Activated T-cell treated with anti-CD3 and anti-CD28 coated beads, Interleukin-2, amount 50 U/mL, for 24 hours (primary cell): ENCODE measurements at regions not wholly inside any gene's neighbourhood (a gene's known extent, or its start where the extent isn't known, plus 50 kb on each side); places are given as distances from the start of the nearest gene placed in this dataset.
"Not testable (repeated sequence)": the region's sequence is repeated elsewhere in the genome, so short reads cannot be mapped to it uniquely, and the experiment has no call there.

Source experiments
- DNase-seq: peaks from one replicate; pipeline ENCODE4 v3.0.0-alpha.2; 2020
- H3K27ac Mint-ChIP-seq: 2 replicates; pipeline ENCODE4 v1.8.0; 2020; ENCODE audit warnings: mild to moderate bottlenecking, mixed read lengths
- H3K27me3 Mint-ChIP-seq: 2 replicates; pipeline ENCODE4 v1.8.0; 2020; ENCODE audit warnings: mixed read lengths
- H3K36me3 Mint-ChIP-seq: 2 replicates; pipeline ENCODE4 v1.8.0; 2020; ENCODE audit warnings: low read depth, mixed read lengths
- H3K4me1 Mint-ChIP-seq: 2 replicates; pipeline ENCODE4 v1.8.0; 2020; ENCODE audit warnings: low read depth, mixed read lengths
- H3K4me3 Mint-ChIP-seq: 2 replicates; pipeline ENCODE4 v1.8.0; 2020; ENCODE audit warnings: mild to moderate bottlenecking, moderate library complexity, mixed read lengths
- H3K9me3 Mint-ChIP-seq: 2 replicates; pipeline ENCODE4 v1.8.0; 2020; ENCODE audit warnings: mixed read lengths

DNA sequence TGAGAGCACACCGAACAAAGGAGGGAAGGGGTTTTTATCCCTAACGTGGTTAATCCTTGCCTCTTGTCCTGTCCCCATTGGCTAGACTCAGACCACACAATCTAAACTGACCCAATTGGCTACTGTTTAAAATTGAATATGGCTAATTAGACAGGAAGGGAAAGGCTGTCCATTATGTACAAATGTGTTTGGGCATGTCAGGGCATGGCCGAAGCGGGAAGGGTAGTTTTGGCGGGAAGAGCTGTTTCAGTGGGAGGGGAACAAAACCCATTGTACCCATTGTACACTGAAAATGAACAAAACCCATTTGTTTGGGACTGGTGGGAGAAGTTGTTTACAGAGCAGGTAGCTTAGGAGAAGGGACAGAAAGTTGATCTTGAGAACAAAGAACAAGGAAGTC, 330.9 kb upstream of the POU1F1 start:
- no peaks in the 10 kb centered on the region for H3K36me3 Mint-ChIP-seq
- no peak overlapping the region for H3K4me3 Mint-ChIP-seq
- H3K27me3 Mint-ChIP-seq: no peaks in the 10 kb centered on the region
- H3K4me1 Mint-ChIP-seq: no peaks in the 10 kb centered on the region
- peaks cover 8% of the 10 kb centered on the region for H3K9me3 Mint-ChIP-seq
- no peak overlapping the region for H3K27ac Mint-ChIP-seq
- no peak for DNase-seq

DNA sequence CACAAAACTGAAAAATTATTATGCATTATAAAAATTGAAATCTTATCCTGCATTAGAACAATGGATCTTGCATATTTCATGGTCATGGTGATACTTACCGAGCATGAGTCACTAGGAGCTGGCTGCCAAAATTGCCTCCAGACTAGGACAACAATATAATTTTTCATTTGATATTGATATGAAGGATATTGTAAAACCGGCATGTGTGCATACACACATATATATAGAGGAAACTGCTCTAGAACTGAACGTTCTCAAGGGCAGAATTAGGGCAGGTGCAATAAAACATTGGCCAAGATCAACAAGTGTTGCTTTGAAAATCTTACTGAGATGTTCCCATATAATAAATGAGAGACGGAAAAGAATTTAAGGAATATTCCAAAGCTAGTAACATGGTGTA, 319.4 kb upstream of the POU1F1 start:
- Mint-ChIP-seq H3K27ac (no peak overlapping the region), H3K9me3 (peaks cover 14% of the 10 kb centered on the region), H3K27me3 (no peaks in the 10 kb centered on the region), H3K36me3 (no peaks in the 10 kb centered on the region), H3K4me3 (no peak overlapping the region), H3K4me1 (no peaks in the 10 kb centered on the region)
- DNase-seq: no peak

DNA sequence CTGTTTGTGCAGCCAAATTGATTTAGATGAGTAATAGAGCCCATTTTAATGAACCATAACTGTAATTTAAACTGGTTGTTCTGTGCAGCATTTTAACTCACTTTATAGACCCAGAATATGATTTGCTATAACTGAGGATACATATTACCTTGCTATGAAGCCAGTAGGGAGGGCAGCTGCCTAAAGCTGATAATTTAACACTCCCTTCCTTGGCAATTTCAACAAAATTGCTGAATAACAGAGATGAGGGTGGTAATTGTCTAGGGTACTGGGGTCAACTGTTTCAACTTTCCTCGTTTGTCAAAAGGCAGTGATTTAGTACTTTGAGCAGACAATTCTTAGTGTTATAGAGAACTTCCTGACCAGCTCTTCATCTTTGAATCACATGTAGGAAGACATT, 304.9 kb upstream of the POU1F1 start:
- no peak for DNase-seq
- Mint-ChIP-seq H3K4me3 (no peak overlapping the region), H3K27ac (no peak overlapping the region), H3K9me3 (no peaks in the 10 kb centered on the region), H3K27me3 (no peaks in the 10 kb centered on the region), H3K4me1 (no peaks in the 10 kb centered on the region), H3K36me3 (no peaks in the 10 kb centered on the region)

DNA sequence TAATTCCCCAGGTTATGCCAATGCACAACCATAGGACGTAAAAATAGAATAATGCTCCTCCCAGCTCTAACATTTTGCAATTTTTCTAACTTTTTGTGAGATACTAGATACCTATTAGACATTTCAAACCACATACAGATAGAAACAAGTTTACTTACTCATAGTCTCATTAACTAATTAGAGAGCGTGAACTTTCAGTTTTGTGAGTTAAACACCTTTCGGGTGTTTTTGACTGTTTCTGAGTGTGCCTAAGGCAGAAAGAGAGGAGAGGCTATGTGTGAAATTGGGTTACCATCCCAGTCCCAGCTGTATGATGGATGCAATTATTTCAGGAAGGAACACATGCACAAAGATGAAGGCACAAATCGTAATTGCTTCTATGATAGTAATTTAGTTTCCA, 300.4 kb upstream of the POU1F1 start:
- DNase-seq: no peak
- H3K4me1 Mint-ChIP-seq: no peaks in the 10 kb centered on the region
- H3K36me3 Mint-ChIP-seq: no peaks in the 10 kb centered on the region

DNA sequence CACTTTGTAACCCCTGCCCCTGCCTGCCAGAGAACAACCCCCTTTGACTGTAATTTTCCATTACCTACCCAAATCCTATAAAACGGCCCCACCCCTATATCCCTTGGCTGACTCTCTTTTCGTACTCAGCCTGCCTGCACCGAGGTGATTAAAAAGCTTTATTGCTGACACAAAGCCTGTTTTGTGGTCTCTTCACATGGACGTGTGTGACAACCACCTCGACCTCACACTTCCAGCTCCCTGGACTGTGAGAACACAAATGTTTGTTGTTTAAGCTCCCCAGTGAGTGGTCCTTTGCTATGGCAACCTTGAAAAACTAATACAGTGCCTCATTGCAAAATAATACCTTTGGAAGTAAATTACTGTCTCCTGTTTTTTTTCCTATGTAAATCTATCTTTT, 299.2 kb upstream of the POU1F1 start:
- no peaks in the 10 kb centered on the region for H3K9me3 Mint-ChIP-seq

More for the DNA sequence above, 300.4 kb upstream of the POU1F1 start:
- H3K27me3 Mint-ChIP-seq: no peaks in the 10 kb centered on the region
- H3K4me3 Mint-ChIP-seq: no peak overlapping the region
- no peak overlapping the region for H3K27ac Mint-ChIP-seq
- H3K9me3 Mint-ChIP-seq: no peaks in the 10 kb centered on the region

DNA sequence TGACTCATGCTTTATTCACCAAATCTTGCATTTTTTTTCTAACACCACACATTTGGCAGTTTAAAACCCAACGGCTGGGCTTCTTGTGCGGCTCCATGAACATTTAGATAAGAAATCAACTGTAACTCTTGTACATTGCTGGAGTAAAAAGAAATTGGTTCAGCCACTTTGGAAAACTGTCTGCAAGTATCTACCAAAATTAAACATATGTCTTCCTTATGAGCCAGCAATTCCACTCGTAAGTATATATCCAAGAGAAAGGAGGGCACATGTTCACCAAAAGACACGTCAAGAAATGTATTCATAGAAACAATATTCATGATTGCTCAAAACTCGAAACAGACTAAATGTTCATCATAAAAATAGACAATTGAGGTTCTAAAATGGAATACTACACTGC, 291.9 kb upstream of the POU1F1 start:
- no peaks in the 10 kb centered on the region for H3K27me3 Mint-ChIP-seq
- H3K4me1 Mint-ChIP-seq: no peaks in the 10 kb centered on the region
- no peak overlapping the region for H3K4me3 Mint-ChIP-seq
- no peak for DNase-seq
- no peak overlapping the region for H3K27ac Mint-ChIP-seq
- H3K9me3 Mint-ChIP-seq: no peaks in the 10 kb centered on the region
- H3K36me3 Mint-ChIP-seq: no peaks in the 10 kb centered on the region

More for the DNA sequence above, 299.2 kb upstream of the POU1F1 start:
- no peak overlapping the region for H3K4me3 Mint-ChIP-seq
- H3K36me3 Mint-ChIP-seq: no peaks in the 10 kb centered on the region
- no peaks in the 10 kb centered on the region for H3K4me1 Mint-ChIP-seq
- no peaks in the 10 kb centered on the region for H3K27me3 Mint-ChIP-seq
- DNase-seq: no peak
- no peak overlapping the region for H3K27ac Mint-ChIP-seq

DNA sequence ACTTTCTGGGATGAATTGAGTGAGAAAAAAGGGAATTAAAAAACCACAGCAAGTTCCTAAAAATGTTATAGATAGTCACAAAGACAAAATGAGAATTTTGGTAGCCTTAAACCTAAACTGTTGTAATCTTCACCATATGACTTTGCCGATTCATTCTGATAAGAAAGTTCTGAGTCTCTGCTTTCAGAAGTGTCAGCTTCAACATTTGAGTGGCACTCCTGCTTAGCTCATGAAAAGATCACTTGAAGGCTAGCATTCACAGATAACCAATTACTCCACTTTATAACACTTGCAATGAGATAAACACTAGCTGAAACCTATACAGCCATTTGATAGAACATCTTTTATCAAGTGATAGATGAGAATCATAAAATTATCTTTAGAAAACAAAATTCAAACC, 288.1 kb upstream of the POU1F1 start:
- no peaks in the 10 kb centered on the region for H3K27me3 Mint-ChIP-seq
- no peaks in the 10 kb centered on the region for H3K36me3 Mint-ChIP-seq
- no peak overlapping the region for H3K27ac Mint-ChIP-seq
- H3K4me1 Mint-ChIP-seq: no peaks in the 10 kb centered on the region
- no peak overlapping the region for H3K4me3 Mint-ChIP-seq
- H3K9me3 Mint-ChIP-seq: no peaks in the 10 kb centered on the region
- DNase-seq: no peak

DNA sequence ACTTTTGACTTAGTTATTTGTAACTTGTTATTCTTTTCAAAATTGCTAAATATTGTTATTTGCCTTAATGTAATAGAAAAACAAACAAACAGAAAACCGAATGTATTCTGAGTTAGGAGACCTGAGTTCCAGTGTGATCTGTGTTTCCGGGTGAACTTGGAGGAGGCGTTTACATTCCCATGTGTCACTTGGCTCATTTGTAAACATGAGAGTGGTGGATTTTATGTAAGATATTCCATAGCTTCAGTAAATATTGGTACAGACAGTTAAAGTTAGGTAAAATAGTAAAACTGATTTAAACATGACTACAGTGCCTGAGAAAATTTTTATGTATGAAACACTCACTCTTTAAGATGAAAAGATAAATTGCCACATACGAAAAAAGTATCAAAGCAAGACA, 287.3 kb upstream of the POU1F1 start:
- H3K9me3 Mint-ChIP-seq: no peaks in the 10 kb centered on the region
- H3K27ac Mint-ChIP-seq: no peak overlapping the region
- no peak for DNase-seq
- no peaks in the 10 kb centered on the region for H3K36me3 Mint-ChIP-seq
- no peak overlapping the region for H3K4me3 Mint-ChIP-seq
- no peaks in the 10 kb centered on the region for H3K27me3 Mint-ChIP-seq
- no peaks in the 10 kb centered on the region for H3K4me1 Mint-ChIP-seq

DNA sequence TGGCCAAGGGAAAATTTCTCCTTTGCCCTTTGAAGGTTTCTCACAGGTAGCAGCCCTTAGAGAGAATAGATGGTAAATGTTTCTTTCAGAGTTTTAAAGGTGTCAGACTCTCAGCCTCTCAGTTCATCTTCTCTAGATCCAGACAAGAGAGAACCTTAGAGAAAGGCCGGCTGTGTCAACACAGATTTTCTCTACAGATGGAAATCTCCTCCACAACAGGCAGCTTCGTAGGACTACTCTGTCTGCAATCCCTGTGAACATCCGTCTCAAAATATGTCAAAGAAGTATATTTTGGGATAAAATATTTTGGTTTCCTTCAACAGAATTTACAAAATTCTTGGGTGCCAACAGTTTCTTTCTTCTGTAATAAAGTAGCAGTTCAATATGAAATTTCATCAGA, 282.1 kb upstream of the POU1F1 start:
- Mint-ChIP-seq H3K4me3 (no peak overlapping the region), H3K27ac (no peak overlapping the region), H3K9me3 (no peaks in the 10 kb centered on the region), H3K36me3 (no peaks in the 10 kb centered on the region), H3K27me3 (no peaks in the 10 kb centered on the region), H3K4me1 (no peaks in the 10 kb centered on the region)
- DNase-seq: no peak

DNA sequence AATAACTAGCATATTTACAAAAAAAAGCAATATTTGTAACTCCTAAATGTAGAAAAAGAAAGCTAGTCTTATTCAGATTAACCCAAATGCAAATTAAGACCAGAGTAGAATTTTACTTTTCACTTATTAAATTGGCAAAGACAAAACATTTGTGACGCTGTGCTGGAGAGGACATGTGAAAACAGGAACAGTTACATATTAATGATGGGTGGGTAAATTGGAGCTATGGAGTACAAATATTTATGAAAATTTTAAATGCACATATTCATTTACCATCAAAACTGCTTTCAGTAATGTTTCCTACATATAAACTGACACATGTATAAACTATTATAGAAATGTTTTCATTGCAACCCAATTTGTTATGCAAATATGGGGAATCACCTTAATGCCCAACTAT, 278.9 kb upstream of the POU1F1 start:
- no peaks in the 10 kb centered on the region for H3K27me3 Mint-ChIP-seq
- H3K27ac Mint-ChIP-seq: no peak overlapping the region
- no peaks in the 10 kb centered on the region for H3K9me3 Mint-ChIP-seq
- DNase-seq: no peak
- H3K36me3 Mint-ChIP-seq: no peaks in the 10 kb centered on the region
- no peaks in the 10 kb centered on the region for H3K4me1 Mint-ChIP-seq
- H3K4me3 Mint-ChIP-seq: no peak overlapping the region

DNA sequence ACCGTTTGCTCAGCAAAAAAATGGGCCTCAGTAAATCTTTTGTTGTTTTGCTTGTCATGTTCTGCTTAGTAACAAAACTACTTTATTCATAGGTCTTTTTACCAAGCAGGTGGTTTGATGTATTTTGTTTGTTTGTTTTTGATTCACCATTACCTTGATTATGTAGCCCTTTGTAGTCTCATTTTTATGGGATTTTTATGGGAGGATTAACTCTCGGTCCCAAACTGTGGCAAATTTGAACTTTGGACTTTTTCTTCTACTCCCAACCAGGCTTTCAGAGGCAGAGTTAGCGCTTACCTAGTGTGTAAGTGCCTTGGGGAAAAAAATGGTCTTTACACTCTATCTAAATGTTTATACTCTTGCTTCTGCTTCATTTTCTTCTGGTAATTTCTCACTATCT, 276.7 kb upstream of the POU1F1 start:
- H3K36me3 Mint-ChIP-seq: no peaks in the 10 kb centered on the region
- no peaks in the 10 kb centered on the region for H3K4me1 Mint-ChIP-seq
- H3K27me3 Mint-ChIP-seq: peaks cover 2% of the 10 kb centered on the region
- no peak overlapping the region for H3K27ac Mint-ChIP-seq
- H3K4me3 Mint-ChIP-seq: no peak overlapping the region
- no peak for DNase-seq
- no peaks in the 10 kb centered on the region for H3K9me3 Mint-ChIP-seq

DNA sequence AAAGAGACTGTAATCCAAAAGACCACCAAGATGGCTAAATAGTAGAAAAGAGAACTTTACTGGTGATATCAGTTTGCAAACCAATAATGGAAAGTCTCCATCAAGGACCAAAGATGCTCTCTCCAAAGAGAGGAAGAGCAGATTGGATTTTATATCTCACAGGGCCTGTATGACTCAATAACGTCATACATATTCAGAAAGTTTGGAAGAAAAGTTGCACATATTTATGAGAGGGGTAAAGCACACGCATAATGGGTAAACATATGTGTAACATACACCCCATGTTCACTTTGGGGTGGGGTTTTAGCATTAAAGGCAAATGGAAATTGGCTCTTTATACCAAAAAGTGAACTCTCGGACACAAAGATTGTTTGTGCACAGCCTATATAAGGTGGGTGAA, 274.5 kb upstream of the POU1F1 start:
- no peaks in the 10 kb centered on the region for H3K9me3 Mint-ChIP-seq

DNA sequence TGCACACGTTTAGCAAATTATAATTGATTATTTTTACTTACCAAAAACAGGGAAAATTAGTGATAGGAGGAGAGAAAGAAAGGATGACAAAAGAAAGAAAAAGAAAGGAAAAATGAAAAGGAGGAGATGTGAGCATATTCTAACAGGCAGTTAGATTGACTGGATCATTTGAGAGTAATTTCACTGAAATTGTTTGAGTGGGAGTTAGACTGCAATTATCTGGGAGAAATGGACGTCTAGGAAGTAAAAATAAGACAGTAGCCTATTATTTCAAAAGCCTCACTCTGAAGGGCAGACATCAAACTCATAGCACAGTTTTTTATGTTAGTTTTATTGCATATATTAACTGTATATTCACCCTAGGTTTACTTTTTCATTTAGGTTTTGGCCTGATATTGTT, 272.8 kb upstream of the POU1F1 start:
- DNase-seq: no peak
- Mint-ChIP-seq H3K36me3 (no peaks in the 10 kb centered on the region), H3K27ac (no peak overlapping the region), H3K9me3 (no peaks in the 10 kb centered on the region), H3K27me3 (peaks cover 4% of the 10 kb centered on the region), H3K4me1 (no peaks in the 10 kb centered on the region), H3K4me3 (no peak overlapping the region)

More for the DNA sequence above, 274.5 kb upstream of the POU1F1 start:
- Mint-ChIP-seq H3K27ac (no peak overlapping the region), H3K4me1 (no peaks in the 10 kb centered on the region), H3K4me3 (no peak overlapping the region), H3K27me3 (peaks cover 4% of the 10 kb centered on the region), H3K36me3 (no peaks in the 10 kb centered on the region)
- no peak for DNase-seq

DNA sequence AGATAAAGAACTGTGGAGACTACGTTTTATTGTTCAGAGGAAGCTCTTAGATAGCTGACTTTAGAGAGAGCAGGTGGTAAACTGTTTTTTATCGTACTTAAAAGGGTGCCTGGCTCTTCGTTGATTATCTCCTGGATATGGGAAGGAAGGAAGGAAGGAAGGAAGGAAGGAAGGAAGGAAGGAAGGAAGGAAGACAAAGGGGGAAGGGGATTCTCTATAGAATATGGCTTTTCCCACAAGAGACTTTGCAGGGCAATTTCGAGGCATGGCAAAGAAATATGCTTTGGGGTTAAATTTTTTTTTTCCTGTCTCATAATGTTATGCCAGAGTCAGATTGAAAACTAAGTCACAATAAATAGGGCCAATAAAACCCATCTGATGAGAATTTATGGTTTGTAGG, 271.9 kb upstream of the POU1F1 start:
- Mint-ChIP-seq H3K27ac (no peak overlapping the region), H3K4me1 (no peaks in the 10 kb centered on the region), H3K4me3 (no peak overlapping the region), H3K36me3 (no peaks in the 10 kb centered on the region), H3K9me3 (no peaks in the 10 kb centered on the region), H3K27me3 (peaks cover 4% of the 10 kb centered on the region)
- DNase-seq: no peak

DNA sequence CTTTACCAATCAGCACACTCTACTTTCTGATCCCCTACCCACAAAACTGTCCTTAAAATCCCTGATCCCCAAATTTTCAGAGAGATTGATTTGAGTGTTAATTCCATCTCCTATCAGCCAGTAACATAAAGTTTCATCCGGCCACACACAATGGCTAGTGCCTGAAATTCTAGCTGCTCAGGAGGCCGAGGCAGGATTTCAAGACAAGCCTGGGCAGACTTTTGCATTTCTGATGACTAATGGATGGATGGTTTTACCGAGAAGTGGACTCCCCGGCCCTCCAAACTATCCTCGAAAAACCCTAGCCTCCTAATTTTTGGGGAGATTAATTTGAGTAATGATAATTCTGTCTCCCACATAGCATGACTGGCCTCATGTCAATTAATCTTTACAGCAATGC, 269.8 kb upstream of the POU1F1 start:
- no peak for DNase-seq
- Mint-ChIP-seq H3K27ac (no peak overlapping the region), H3K36me3 (no peaks in the 10 kb centered on the region), H3K27me3 (peaks cover 4% of the 10 kb centered on the region), H3K9me3 (no peaks in the 10 kb centered on the region), H3K4me1 (no peaks in the 10 kb centered on the region), H3K4me3 (no peak overlapping the region)

DNA sequence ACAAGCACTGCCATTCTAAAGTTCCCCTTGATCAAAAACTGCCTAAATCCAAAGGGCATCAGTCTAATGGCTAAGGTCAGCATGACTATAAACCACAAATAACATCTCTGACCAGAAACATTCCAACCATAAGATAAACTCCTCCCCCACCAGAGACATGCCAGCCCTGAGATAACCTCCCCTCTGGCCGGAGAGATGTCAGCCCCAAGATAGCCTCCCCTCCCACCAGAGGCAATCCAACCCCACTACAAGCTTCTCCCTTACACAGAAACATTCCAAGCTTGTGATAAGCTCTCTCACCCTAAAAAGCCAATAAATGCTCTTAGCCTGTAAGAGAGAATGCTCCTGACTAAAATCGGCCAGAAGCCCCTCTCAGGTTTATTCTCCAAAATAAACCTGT, 267.0 kb upstream of the POU1F1 start:
- DNase-seq, H3K27me3 Mint-ChIP-seq, H3K27ac Mint-ChIP-seq: not testable (repeated sequence)

More for the DNA sequence above, 267.0 kb upstream of the POU1F1 start:
- not testable (repeated sequence) for H3K36me3 Mint-ChIP-seq, H3K4me3 Mint-ChIP-seq, H3K4me1 Mint-ChIP-seq, H3K9me3 Mint-ChIP-seq
